Prostate gland (tissue), 2 donors: ENCODE measurements at regions not wholly inside any gene's neighbourhood (a gene's known extent, or its start where the extent isn't known, plus 50 kb on each side); places are given as distances from the start of the nearest gene placed in this dataset.

Source experiments
- POLR2AphosphoS5 ChIP-seq: sonication (generic); formaldehyde crosslinking; IDR thresholded peaks from one replicate; pipeline ENCODE4 v1.6.1; 2017; ENCODE audit warnings: antibody characterized with exemption
- TF ChIP-seq, protein P1 (sequence below), 4 experiments: fragments of 200-600 bp in 2 of 4; fragments of 450-650 bp in 2 of 4; sonication (generic) in 2 of 4; IDR thresholded peaks; 1 replicate in 3 of 4; 2 replicates in 1 of 4; pipeline ENCODE4 v1.5.1; 2016 to 2019; ENCODE audit warnings: antibody characterized with exemption in 4 of 4, mild to moderate bottlenecking in 2 of 4, moderate library complexity in 2 of 4

DNA sequence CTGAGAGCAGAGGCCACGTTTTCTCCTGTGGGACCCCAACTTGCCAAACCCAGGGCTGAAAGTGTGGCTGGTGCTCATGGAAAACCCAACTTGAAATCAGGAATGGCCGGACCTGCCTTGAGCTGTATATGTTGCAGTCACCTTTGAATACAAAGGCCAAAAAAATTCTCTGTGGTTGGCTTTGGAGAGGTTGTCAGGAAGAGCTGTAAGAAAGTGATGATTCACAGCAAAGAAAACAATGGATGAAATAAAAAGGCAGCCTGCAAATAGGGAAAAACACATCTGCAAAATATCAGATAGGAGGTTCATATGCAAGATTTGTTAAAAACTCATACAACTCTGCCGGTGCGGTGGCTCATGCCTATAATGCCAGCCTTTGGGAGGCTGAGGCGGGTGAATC, 715.8 kb downstream of the UQCRFS1 start:
- TF ChIP-seq, protein P1, sequence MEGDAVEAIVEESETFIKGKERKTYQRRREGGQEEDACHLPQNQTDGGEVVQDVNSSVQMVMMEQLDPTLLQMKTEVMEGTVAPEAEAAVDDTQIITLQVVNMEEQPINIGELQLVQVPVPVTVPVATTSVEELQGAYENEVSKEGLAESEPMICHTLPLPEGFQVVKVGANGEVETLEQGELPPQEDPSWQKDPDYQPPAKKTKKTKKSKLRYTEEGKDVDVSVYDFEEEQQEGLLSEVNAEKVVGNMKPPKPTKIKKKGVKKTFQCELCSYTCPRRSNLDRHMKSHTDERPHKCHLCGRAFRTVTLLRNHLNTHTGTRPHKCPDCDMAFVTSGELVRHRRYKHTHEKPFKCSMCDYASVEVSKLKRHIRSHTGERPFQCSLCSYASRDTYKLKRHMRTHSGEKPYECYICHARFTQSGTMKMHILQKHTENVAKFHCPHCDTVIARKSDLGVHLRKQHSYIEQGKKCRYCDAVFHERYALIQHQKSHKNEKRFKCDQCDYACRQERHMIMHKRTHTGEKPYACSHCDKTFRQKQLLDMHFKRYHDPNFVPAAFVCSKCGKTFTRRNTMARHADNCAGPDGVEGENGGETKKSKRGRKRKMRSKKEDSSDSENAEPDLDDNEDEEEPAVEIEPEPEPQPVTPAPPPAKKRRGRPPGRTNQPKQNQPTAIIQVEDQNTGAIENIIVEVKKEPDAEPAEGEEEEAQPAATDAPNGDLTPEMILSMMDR (IDR thresholded peaks at IDR 0.05): no peak
- TF ChIP-seq POLR2AphosphoS5: no peak
